Fibroblast of skin of scalp (primary cell): ENCODE measurements at regions not wholly inside any gene's neighbourhood (a gene's known extent, or its start where the extent isn't known, plus 50 kb on each side); places are given as distances from the start of the nearest gene placed in this dataset.
"Not testable (repeated sequence)": the region's sequence is repeated elsewhere in the genome, so short reads cannot be mapped to it uniquely, and the experiment has no call there.

Experiments used
- DNase-seq: peaks from one replicate; pipeline ENCODE4 v3.0.0-alpha.2; 2013

- DNase-seq = no peak
Measured at GRCh38 chr22:26082866-26083265, 86.4 kb upstream of the SEZ6L start.

GRCh38 chr22:26086359-26086758 is 82.9 kb upstream of the SEZ6L start:
- DNase-seq = peak; percentile 4

- no peak for DNase-seq
Measured at GRCh38 chr22:26087816-26088215, 81.4 kb upstream of the SEZ6L start.

GRCh38 chr22:26090821-26091220 is 78.4 kb upstream of the SEZ6L start:
- DNase-seq = no peak

- DNase-seq = not testable (repeated sequence)
Measured at GRCh38 chr22:26094497-26094896, 74.8 kb upstream of the SEZ6L start.

GRCh38 chr22:26095256-26095956 is 73.9 kb upstream of the SEZ6L start:
- DNase-seq = no peak

GRCh38 chr22:26097411-26097810 is 71.9 kb upstream of the SEZ6L start:
- no peak for DNase-seq

GRCh38 chr22:26097840-26098239 is 71.4 kb upstream of the SEZ6L start:
- no peak for DNase-seq

GRCh38 chr22:26103023-26103422 is 66.2 kb upstream of the SEZ6L start:
- no peak for DNase-seq

GRCh38 chr22:26106412-26106811 is 62.9 kb upstream of the SEZ6L start:
- DNase-seq = no peak

GRCh38 chr22:26109686-26110315 is 59.5 kb upstream of the SEZ6L start:
- DNase-seq = no peak

GRCh38 chr22:26114826-26115225 is 54.4 kb upstream of the SEZ6L start:
- no peak for DNase-seq

- DNase-seq = no peak
Measured at GRCh38 chr22:26115266-26115665, 54.0 kb upstream of the SEZ6L start.
